H1 (cell line): ENCODE measurements at regions not wholly inside any gene's neighbourhood (a gene's known extent, or its start where the extent isn't known, plus 50 kb on each side); places are given as distances from the start of the nearest gene placed in this dataset.

Experiments
- SP2 ChIP-seq: IDR thresholded peaks from 2 replicates; pipeline ENCODE4 v1.6.1; 2012; ENCODE audit warnings: mild to moderate bottlenecking, low read length, inconsistent platforms
- TF ChIP-seq, protein P1 (sequence below): IDR thresholded peaks from 2 replicates; pipeline ENCODE4 v1.6.1; 2012; ENCODE audit warnings: inconsistent platforms
- TF ChIP-seq, protein P2 (sequence below): IDR thresholded peaks from 2 replicates; pipeline ENCODE4 v1.6.1; 2012; ENCODE audit warnings: low read length, inconsistent platforms
- TF ChIP-seq, protein P3 (sequence below): fragments of 300-600 bp; sonication (generic); IDR thresholded peaks from 2 replicates; pipeline ENCODE4 v1.7.1; 2012; ENCODE audit warnings: low read length, moderate library complexity, mild to moderate bottlenecking, inconsistent platforms; ENCODE audit not compliant: insufficient replicate concordance

DNA sequence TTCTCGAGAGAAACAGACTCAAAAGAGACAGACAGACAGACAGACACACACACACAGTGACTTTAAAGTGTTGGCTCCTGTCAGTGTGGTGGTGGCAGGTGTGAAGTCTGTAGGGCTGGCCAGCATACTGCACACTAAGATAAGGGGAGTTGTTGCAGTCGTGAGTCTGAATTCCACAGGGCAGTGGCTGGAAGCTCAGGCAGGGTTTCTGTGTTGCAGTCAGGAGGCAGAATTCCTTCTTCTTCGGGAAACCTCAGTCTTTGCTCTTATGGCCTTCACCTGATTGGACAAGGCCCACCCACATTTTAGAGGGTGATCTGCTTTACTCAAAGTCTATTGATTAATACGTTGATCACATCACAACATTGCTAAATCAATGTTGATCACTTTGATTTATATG is 478.4 kb upstream of the HS6ST1 start (continued):
- TF ChIP-seq, protein P1, sequence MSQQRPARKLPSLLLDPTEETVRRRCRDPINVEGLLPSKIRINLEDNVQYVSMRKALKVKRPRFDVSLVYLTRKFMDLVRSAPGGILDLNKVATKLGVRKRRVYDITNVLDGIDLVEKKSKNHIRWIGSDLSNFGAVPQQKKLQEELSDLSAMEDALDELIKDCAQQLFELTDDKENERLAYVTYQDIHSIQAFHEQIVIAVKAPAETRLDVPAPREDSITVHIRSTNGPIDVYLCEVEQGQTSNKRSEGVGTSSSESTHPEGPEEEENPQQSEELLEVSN = no peak
- TF ChIP-seq, protein P2, sequence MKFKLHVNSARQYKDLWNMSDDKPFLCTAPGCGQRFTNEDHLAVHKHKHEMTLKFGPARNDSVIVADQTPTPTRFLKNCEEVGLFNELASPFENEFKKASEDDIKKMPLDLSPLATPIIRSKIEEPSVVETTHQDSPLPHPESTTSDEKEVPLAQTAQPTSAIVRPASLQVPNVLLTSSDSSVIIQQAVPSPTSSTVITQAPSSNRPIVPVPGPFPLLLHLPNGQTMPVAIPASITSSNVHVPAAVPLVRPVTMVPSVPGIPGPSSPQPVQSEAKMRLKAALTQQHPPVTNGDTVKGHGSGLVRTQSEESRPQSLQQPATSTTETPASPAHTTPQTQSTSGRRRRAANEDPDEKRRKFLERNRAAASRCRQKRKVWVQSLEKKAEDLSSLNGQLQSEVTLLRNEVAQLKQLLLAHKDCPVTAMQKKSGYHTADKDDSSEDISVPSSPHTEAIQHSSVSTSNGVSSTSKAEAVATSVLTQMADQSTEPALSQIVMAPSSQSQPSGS = no peak
- TF ChIP-seq SP2 = no peak
- TF ChIP-seq, protein P3, sequence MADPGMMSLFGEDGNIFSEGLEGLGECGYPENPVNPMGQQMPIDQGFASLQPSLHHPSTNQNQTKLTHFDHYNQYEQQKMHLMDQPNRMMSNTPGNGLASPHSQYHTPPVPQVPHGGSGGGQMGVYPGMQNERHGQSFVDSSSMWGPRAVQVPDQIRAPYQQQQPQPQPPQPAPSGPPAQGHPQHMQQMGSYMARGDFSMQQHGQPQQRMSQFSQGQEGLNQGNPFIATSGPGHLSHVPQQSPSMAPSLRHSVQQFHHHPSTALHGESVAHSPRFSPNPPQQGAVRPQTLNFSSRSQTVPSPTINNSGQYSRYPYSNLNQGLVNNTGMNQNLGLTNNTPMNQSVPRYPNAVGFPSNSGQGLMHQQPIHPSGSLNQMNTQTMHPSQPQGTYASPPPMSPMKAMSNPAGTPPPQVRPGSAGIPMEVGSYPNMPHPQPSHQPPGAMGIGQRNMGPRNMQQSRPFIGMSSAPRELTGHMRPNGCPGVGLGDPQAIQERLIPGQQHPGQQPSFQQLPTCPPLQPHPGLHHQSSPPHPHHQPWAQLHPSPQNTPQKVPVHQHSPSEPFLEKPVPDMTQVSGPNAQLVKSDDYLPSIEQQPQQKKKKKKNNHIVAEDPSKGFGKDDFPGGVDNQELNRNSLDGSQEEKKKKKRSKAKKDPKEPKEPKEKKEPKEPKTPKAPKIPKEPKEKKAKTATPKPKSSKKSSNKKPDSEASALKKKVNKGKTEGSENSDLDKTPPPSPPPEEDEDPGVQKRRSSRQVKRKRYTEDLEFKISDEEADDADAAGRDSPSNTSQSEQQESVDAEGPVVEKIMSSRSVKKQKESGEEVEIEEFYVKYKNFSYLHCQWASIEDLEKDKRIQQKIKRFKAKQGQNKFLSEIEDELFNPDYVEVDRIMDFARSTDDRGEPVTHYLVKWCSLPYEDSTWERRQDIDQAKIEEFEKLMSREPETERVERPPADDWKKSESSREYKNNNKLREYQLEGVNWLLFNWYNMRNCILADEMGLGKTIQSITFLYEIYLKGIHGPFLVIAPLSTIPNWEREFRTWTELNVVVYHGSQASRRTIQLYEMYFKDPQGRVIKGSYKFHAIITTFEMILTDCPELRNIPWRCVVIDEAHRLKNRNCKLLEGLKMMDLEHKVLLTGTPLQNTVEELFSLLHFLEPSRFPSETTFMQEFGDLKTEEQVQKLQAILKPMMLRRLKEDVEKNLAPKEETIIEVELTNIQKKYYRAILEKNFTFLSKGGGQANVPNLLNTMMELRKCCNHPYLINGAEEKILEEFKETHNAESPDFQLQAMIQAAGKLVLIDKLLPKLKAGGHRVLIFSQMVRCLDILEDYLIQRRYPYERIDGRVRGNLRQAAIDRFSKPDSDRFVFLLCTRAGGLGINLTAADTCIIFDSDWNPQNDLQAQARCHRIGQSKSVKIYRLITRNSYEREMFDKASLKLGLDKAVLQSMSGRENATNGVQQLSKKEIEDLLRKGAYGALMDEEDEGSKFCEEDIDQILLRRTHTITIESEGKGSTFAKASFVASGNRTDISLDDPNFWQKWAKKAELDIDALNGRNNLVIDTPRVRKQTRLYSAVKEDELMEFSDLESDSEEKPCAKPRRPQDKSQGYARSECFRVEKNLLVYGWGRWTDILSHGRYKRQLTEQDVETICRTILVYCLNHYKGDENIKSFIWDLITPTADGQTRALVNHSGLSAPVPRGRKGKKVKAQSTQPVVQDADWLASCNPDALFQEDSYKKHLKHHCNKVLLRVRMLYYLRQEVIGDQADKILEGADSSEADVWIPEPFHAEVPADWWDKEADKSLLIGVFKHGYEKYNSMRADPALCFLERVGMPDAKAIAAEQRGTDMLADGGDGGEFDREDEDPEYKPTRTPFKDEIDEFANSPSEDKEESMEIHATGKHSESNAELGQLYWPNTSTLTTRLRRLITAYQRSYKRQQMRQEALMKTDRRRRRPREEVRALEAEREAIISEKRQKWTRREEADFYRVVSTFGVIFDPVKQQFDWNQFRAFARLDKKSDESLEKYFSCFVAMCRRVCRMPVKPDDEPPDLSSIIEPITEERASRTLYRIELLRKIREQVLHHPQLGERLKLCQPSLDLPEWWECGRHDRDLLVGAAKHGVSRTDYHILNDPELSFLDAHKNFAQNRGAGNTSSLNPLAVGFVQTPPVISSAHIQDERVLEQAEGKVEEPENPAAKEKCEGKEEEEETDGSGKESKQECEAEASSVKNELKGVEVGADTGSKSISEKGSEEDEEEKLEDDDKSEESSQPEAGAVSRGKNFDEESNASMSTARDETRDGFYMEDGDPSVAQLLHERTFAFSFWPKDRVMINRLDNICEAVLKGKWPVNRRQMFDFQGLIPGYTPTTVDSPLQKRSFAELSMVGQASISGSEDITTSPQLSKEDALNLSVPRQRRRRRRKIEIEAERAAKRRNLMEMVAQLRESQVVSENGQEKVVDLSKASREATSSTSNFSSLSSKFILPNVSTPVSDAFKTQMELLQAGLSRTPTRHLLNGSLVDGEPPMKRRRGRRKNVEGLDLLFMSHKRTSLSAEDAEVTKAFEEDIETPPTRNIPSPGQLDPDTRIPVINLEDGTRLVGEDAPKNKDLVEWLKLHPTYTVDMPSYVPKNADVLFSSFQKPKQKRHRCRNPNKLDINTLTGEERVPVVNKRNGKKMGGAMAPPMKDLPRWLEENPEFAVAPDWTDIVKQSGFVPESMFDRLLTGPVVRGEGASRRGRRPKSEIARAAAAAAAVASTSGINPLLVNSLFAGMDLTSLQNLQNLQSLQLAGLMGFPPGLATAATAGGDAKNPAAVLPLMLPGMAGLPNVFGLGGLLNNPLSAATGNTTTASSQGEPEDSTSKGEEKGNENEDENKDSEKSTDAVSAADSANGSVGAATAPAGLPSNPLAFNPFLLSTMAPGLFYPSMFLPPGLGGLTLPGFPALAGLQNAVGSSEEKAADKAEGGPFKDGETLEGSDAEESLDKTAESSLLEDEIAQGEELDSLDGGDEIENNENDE = no peak
